SU-DHL-6 (cell line): ENCODE measurements at regions not wholly inside any gene's neighbourhood (a gene's known extent, or its start where the extent isn't known, plus 50 kb on each side); places are given as distances from the start of the nearest gene placed in this dataset.

ENCODE experiments used
- H2AFZ ChIP-seq: fragments of 200-600 bp; sonication (generic); 2 replicates; pipeline ENCODE4 v1.6.1; 2014; ENCODE audit warnings: low read depth, mild to moderate bottlenecking, moderate library complexity, mixed read lengths, antibody characterized with exemption, low read length; ENCODE audit not compliant: severe bottlenecking
- H3F3A ChIP-seq: fragments of 200-600 bp; shearing (Covaris generic); 2 replicates; pipeline ENCODE4 v1.6.0; 2016; ENCODE audit warnings: antibody characterized with exemption, mild to moderate bottlenecking; ENCODE audit not compliant: insufficient read depth
- H3K27ac ChIP-seq: fragments of 200-600 bp; sonication (generic); 2 replicates; pipeline ENCODE4 v1.5.1; 2016; ENCODE audit warnings: low read depth, mild to moderate bottlenecking, low read length, moderate library complexity, mixed read lengths
- H3K27me3 ChIP-seq: fragments of 200-600 bp; sonication (generic), shearing (Covaris generic); 2 replicates; pipeline ENCODE4 v1.6.0; 2014; ENCODE audit warnings: mild to moderate bottlenecking, low read length
- H3K36me3 ChIP-seq: fragments of 200-600 bp; sonication (generic); 2 replicates; pipeline ENCODE4 v1.6.1; 2014; ENCODE audit warnings: mild to moderate bottlenecking, low read length, mixed read lengths
- H3K4me2 ChIP-seq: fragments of 300-600, 200-600 bp; shearing (Covaris generic), sonication (generic); 2 replicates; pipeline ENCODE4 v1.6.0; 2014; ENCODE audit warnings: low read length, low read depth, mild to moderate bottlenecking; ENCODE audit not compliant: poor library complexity, severe bottlenecking
- H3K4me3 ChIP-seq: fragments of 200-600 bp; sonication (generic); 2 replicates; pipeline ENCODE4 v1.5.1; 2014; ENCODE audit warnings: antibody characterized with exemption, low read length, mild to moderate bottlenecking, mixed read lengths; ENCODE audit not compliant: insufficient read depth, poor library complexity, severe bottlenecking
- H3K79me2 ChIP-seq: fragments of 200-600 bp; sonication (generic); 2 replicates; pipeline ENCODE4 v1.6.1; 2014; ENCODE audit warnings: mild to moderate bottlenecking, low read length, moderate library complexity; ENCODE audit not compliant: insufficient read depth
- H3K9ac ChIP-seq: fragments of 200-600 bp; sonication (generic); 2 replicates; pipeline ENCODE4 v1.7.0; 2014; ENCODE audit warnings: mild to moderate bottlenecking, low read length
- H3K9me2 ChIP-seq: fragments of 200-600 bp; sonication (generic); replicated peaks from 2 replicates; pipeline ENCODE4 v1.6.1; 2014; ENCODE audit warnings: low read length; ENCODE audit not compliant: insufficient read depth
- H3K9me3 ChIP-seq: fragments of 200-600 bp; sonication (generic); 2 replicates; pipeline ENCODE4 v1.6.1; 2014; ENCODE audit warnings: low read length, mixed read lengths; ENCODE audit not compliant: insufficient read depth
- H4K20me1 ChIP-seq: fragments of 200-600 bp; sonication (generic); 2 replicates; pipeline ENCODE4 v1.6.1; 2014; ENCODE audit warnings: low read depth, mild to moderate bottlenecking, antibody characterized with exemption, low read length, moderate library complexity, mixed read lengths
- EZH2phosphoT487 ChIP-seq: fragments of 200-600 bp; sonication (generic), shearing (Covaris generic); conservative IDR thresholded peaks from 2 replicates; pipeline ENCODE4 v1.6.1; 2018; ENCODE audit warnings: mild to moderate bottlenecking, antibody characterized with exemption, low read length, moderate library complexity, mixed read lengths
- TF ChIP-seq, protein P1 (sequence below): fragments of 200-600 bp; sonication (generic); IDR thresholded peaks from one replicate; pipeline ENCODE4 v1.5.1; 2017; ENCODE audit warnings: antibody characterized with exemption, mild to moderate bottlenecking, low read length, moderate library complexity; ENCODE audit not compliant: insufficient read depth, poor library complexity, severe bottlenecking

DNA sequence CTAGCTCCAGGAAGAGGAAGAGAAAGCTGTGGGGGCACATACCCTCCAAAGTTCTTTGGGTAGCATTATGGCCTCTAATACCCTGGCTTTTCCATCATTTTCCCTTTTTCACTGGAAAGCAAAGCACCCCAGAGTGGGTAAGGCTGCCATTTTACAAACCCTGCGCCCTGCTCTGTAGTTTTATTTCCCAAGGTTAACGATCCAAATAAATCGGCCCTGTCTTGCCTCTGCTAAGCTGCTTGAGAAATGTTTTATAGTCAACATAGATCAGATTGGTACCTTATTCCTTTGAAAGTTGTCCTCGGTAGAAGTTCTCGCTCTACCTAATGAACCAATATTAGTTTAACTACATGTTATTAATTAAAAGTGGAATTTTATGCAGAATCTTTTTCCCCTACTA is 328.2 kb downstream of the NPIPA8 start:
- no peaks in the 10 kb centered on the region for H3K9me2 ChIP-seq

DNA sequence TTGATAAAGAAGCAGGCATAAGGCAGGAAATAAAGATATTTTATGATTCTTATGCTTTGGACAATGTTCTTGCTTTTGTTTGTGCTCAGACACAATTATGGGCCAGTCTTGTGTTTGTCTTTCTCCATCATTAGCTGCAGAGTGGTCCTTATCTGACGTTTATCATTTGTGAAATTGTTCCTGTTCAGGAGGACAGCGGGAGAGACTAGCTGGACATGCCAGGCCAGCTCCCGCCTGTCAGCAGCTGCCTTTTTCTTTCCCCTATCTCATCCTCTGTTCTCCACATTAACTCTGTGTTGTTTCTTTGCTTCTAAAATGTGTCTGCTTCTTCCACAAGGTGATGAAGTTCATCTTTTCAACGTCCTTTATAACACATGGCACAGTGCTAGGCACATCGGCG is 333.5 kb downstream of the NPIPA8 start:
- Histone ChIP-seq H3K9me2 (no peaks in the 10 kb centered on the region), H3K27ac (no peak overlapping the region), H3K79me2 (no peaks in the 10 kb centered on the region), H3K4me2 (no peak overlapping the region), H2AFZ (no peak overlapping the region), H3K27me3 (no peaks in the 10 kb centered on the region), H3K9me3 (no peaks in the 10 kb centered on the region), H3F3A (no peaks in the 10 kb centered on the region), H3K4me3 (no peak overlapping the region), H4K20me1 (no peaks in the 10 kb centered on the region), H3K9ac (no peak overlapping the region), H3K36me3 (no peaks in the 10 kb centered on the region)
- no peak for TF ChIP-seq EZH2phosphoT487
- TF ChIP-seq, protein P1, sequence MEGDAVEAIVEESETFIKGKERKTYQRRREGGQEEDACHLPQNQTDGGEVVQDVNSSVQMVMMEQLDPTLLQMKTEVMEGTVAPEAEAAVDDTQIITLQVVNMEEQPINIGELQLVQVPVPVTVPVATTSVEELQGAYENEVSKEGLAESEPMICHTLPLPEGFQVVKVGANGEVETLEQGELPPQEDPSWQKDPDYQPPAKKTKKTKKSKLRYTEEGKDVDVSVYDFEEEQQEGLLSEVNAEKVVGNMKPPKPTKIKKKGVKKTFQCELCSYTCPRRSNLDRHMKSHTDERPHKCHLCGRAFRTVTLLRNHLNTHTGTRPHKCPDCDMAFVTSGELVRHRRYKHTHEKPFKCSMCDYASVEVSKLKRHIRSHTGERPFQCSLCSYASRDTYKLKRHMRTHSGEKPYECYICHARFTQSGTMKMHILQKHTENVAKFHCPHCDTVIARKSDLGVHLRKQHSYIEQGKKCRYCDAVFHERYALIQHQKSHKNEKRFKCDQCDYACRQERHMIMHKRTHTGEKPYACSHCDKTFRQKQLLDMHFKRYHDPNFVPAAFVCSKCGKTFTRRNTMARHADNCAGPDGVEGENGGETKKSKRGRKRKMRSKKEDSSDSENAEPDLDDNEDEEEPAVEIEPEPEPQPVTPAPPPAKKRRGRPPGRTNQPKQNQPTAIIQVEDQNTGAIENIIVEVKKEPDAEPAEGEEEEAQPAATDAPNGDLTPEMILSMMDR: no peak

More for the DNA sequence above, 328.2 kb downstream of the NPIPA8 start:
- Histone ChIP-seq H3K4me3 (no peak overlapping the region), H3K9ac (no peak overlapping the region), H3K27ac (no peak overlapping the region), H3K4me2 (no peak overlapping the region), H2AFZ (no peak overlapping the region), H3K36me3 (no peaks in the 10 kb centered on the region), H3K27me3 (no peaks in the 10 kb centered on the region), H4K20me1 (no peaks in the 10 kb centered on the region), H3F3A (no peaks in the 10 kb centered on the region), H3K79me2 (no peaks in the 10 kb centered on the region), H3K9me3 (no peaks in the 10 kb centered on the region)
- TF ChIP-seq, protein P1: no peak
- TF ChIP-seq EZH2phosphoT487: no peak

DNA sequence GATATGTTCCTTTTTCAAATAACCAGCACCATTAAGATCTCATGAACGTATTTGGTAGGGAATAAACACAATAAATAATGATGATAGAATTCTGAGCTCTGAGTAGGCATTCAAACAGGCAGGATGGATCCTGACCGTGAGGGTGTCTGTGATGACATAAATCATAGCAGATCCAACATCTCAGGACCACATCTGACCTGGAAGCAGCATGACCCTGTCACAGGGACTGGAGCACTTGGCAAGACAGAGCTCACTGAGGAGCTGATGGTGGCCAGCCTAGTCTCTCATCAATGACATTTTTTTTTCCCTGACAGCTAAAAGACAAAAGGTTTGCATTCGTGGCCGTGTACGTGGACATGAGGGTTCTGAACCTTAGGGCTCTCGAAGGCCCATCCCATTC is 337.5 kb downstream of the NPIPA8 start:
- H3K27ac ChIP-seq: no peak overlapping the region
- H3K36me3 ChIP-seq: no peaks in the 10 kb centered on the region
- TF ChIP-seq EZH2phosphoT487: no peak
- TF ChIP-seq, protein P1: no peak
- H3K79me2 ChIP-seq: no peaks in the 10 kb centered on the region
- H3K27me3 ChIP-seq: no peaks in the 10 kb centered on the region
- H3K9me2 ChIP-seq: no peaks in the 10 kb centered on the region
- no peaks in the 10 kb centered on the region for H3K9me3 ChIP-seq
- no peaks in the 10 kb centered on the region for H3F3A ChIP-seq
- H3K4me3 ChIP-seq: no peak overlapping the region
- H3K9ac ChIP-seq: no peak overlapping the region
- H4K20me1 ChIP-seq: no peaks in the 10 kb centered on the region
- no peak overlapping the region for H2AFZ ChIP-seq
- H3K4me2 ChIP-seq: no peak overlapping the region
